GM23338 (cell line): ENCODE measurements at regions not wholly inside any gene's neighbourhood (a gene's known extent, or its start where the extent isn't known, plus 50 kb on each side); places are given as distances from the start of the nearest gene placed in this dataset.

Source experiments
- ATAC-seq: fragments of 200-7000 bp; cut with Tn5 transposase; 3 replicates; pipeline ENCODE4 v1.9.1; 2020
- DNase-seq: peaks from one replicate; pipeline ENCODE4 v3.0.0-alpha.2; 2015; ENCODE audit warnings: low spot score
- H2AFZ ChIP-seq: fragments of 200-600 bp; sonication (generic); 2 replicates; pipeline ENCODE4 v1.8.0; 2016; ENCODE audit warnings: antibody characterized with exemption, mild to moderate bottlenecking, moderate library complexity
- H3F3A ChIP-seq: fragments of 200-600 bp; sonication (generic); replicated peaks from 2 replicates; pipeline ENCODE4 v1.8.0; 2017; ENCODE audit warnings: antibody characterized with exemption, mixed run types, low read depth
- H3K27ac ChIP-seq: fragments of 200-600 bp; sonication (generic); 2 replicates; pipeline ENCODE4 v1.6.1; 2016; ENCODE audit warnings: low read depth
- H3K27me3 ChIP-seq: fragments of 200-600 bp; sonication (generic); 2 replicates; pipeline ENCODE4 v1.8.0; 2016; ENCODE audit warnings: mild to moderate bottlenecking, mixed run types, moderate library complexity; ENCODE audit not compliant: insufficient read depth
- H3K36me3 ChIP-seq: fragments of 200-600 bp; sonication (generic); 2 replicates; pipeline ENCODE4 v1.8.0; 2016; ENCODE audit warnings: mild to moderate bottlenecking; ENCODE audit not compliant: insufficient read depth
- H3K4me1 ChIP-seq: fragments of 200-600 bp; sonication (generic); 2 replicates; pipeline ENCODE4 v1.8.0; 2016; ENCODE audit warnings: mild to moderate bottlenecking, moderate library complexity; ENCODE audit not compliant: insufficient read depth
- H3K4me2 ChIP-seq: fragments of 200-600 bp; sonication (generic); 2 replicates; pipeline ENCODE4 v1.7.1; 2017; ENCODE audit warnings: mixed run types
- H3K4me3 ChIP-seq: fragments of 200-600 bp; sonication (generic); 2 replicates; pipeline ENCODE4 v1.6.1; 2016; ENCODE audit warnings: mixed run types
- H3K79me2 ChIP-seq: fragments of 200-600 bp; sonication (generic); replicated peaks from 2 replicates; pipeline ENCODE4 v1.8.0; 2017; ENCODE audit warnings: mild to moderate bottlenecking; ENCODE audit not compliant: insufficient read depth
- H3K9me2 ChIP-seq: fragments of 200-600 bp; sonication (generic); 2 replicates; pipeline ENCODE4 v1.8.0; 2017; ENCODE audit not compliant: insufficient read depth
- H4K20me1 ChIP-seq: fragments of 200-600 bp; sonication (generic); replicated peaks from 2 replicates; pipeline ENCODE4 v1.8.0; 2017; ENCODE audit warnings: mild to moderate bottlenecking; ENCODE audit not compliant: insufficient read depth
- H3K27ac Mint-ChIP-seq: 2 replicates; pipeline ENCODE4 v1.8.0; 2020; ENCODE audit warnings: inconsistent platforms, mild to moderate bottlenecking, moderate library complexity, mixed read lengths
- H3K27me3 Mint-ChIP-seq: 3 replicates; pipeline ENCODE4 v1.8.0; 2022; ENCODE audit warnings: low read depth, mild to moderate bottlenecking, moderate library complexity, mixed read lengths, inconsistent platforms; ENCODE audit not compliant: insufficient read depth, poor library complexity
- H3K36me3 Mint-ChIP-seq: 3 replicates; pipeline ENCODE4 v1.8.0; 2021; ENCODE audit warnings: low read depth, mild to moderate bottlenecking, inconsistent platforms, moderate library complexity, mixed read lengths
- H3K4me1 Mint-ChIP-seq: 3 replicates; pipeline ENCODE4 v1.8.0; 2020; ENCODE audit warnings: mild to moderate bottlenecking, inconsistent platforms, mixed read lengths
- H3K4me3 Mint-ChIP-seq: 3 replicates; pipeline ENCODE4 v1.8.0; 2021; ENCODE audit warnings: moderate library complexity, mild to moderate bottlenecking, inconsistent platforms, mixed read lengths
- H3K9me3 Mint-ChIP-seq: 3 replicates; pipeline ENCODE4 v1.8.0; 2020; ENCODE audit warnings: moderate library complexity, mild to moderate bottlenecking, inconsistent platforms, mixed read lengths
- CREB1 ChIP-seq: fragments of 250-450 bp; sonication (Bioruptor Pico); IDR thresholded peaks from 2 replicates; pipeline ENCODE4 v1.5.0; 2020; ENCODE audit warnings: low read depth, mild to moderate bottlenecking, moderate library complexity
- EZH2phosphoT487 ChIP-seq: fragments of 200-600 bp; sonication (generic); IDR thresholded peaks from one replicate; pipeline ENCODE4 v1.8.1; 2018; ENCODE audit warnings: antibody characterized with exemption; ENCODE audit not compliant: unreplicated experiment
- JUNB ChIP-seq: IDR thresholded peaks from one replicate; pipeline ENCODE4 v1.6.1; 2016; ENCODE audit warnings: antibody characterized with exemption; ENCODE audit not compliant: unreplicated experiment
- NANOG ChIP-seq: IDR thresholded peaks from 2 replicates; pipeline ENCODE4 v1.6.1; 2016; ENCODE audit warnings: antibody characterized with exemption, borderline replicate concordance
- POLR2AphosphoS5 ChIP-seq: IDR thresholded peaks from 2 replicates; pipeline ENCODE4 v1.6.1; 2016; ENCODE audit warnings: antibody characterized with exemption, low read depth
- STAT1 ChIP-seq: IDR thresholded peaks from one replicate; pipeline ENCODE4 v1.6.1; 2016; ENCODE audit warnings: antibody characterized with exemption; ENCODE audit not compliant: unreplicated experiment
- ZNF331 ChIP-seq: fragments of 250-450 bp; sonication (Bioruptor Pico); IDR thresholded peaks from 2 replicates; pipeline ENCODE4 v1.5.0; 2020; ENCODE audit warnings: low read depth, mild to moderate bottlenecking, moderate library complexity
- TF ChIP-seq, protein P1 (sequence below): IDR thresholded peaks from one replicate; pipeline ENCODE4 v1.6.1; 2018; ENCODE audit warnings: antibody characterized with exemption; ENCODE audit not compliant: unreplicated experiment
- TF ChIP-seq, protein P2 (sequence below), 2 experiments: fragments of 200-600 bp in 1 of 2; sonication (generic) in 1 of 2; conservative IDR thresholded peaks; 2 replicates each; pipeline versions ENCODE4 v1.5.1 to v1.6.1; 2016 to 2017; ENCODE audit warnings: antibody characterized with exemption in 2 of 2, low read depth in 2 of 2, mild to moderate bottlenecking in 2 of 2, moderate library complexity in 1 of 2
- TF ChIP-seq, protein P3 (sequence below): fragments of 250-450 bp; sonication (Bioruptor Pico); IDR thresholded peaks from 2 replicates; pipeline ENCODE4 v1.5.0; 2020; ENCODE audit warnings: mild to moderate bottlenecking, moderate library complexity
- TF ChIP-seq, protein P4 (sequence below): IDR thresholded peaks from 2 replicates; pipeline ENCODE4 v1.6.1; 2016; ENCODE audit warnings: antibody characterized with exemption

DNA sequence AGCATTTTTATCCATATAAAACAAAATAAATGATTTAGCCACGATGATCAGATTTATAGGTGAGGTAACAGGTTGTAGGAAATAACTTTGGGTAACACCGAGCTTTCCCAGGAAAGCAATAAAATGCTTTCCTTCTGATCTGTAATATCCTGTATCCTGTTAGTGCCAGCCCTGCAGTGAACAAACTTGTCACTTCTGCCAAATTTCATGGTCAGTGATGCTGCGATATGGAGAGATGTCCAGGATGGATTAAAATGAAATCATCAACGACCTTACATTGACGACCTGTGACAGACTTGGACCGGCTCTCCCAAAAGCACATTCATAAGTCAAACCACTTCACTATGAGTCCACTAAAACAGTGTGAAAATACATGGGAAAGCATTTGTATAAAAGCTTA, 608.0 kb upstream of the NRP1 start:
- Histone ChIP-seq H2AFZ (no peak overlapping the region), H3K27ac (no peak overlapping the region), H3K4me1 (peaks cover 18% of the 10 kb centered on the region), H3K27me3 (no peaks in the 10 kb centered on the region), H4K20me1 (no peaks in the 10 kb centered on the region), H3K36me3 (0 out of 2 replicates have a peak, but pooled peaks cover 6% of the 10 kb centered on the region), H3K4me2 (no peak overlapping the region), H3F3A (no peaks in the 10 kb centered on the region), H3K9me2 (peaks cover 12% of the 10 kb centered on the region; the same call in 1 of the 2 replicates), H3K4me3 (no peak overlapping the region), H3K79me2 (no peaks in the 10 kb centered on the region)
- TF ChIP-seq, protein P1, sequence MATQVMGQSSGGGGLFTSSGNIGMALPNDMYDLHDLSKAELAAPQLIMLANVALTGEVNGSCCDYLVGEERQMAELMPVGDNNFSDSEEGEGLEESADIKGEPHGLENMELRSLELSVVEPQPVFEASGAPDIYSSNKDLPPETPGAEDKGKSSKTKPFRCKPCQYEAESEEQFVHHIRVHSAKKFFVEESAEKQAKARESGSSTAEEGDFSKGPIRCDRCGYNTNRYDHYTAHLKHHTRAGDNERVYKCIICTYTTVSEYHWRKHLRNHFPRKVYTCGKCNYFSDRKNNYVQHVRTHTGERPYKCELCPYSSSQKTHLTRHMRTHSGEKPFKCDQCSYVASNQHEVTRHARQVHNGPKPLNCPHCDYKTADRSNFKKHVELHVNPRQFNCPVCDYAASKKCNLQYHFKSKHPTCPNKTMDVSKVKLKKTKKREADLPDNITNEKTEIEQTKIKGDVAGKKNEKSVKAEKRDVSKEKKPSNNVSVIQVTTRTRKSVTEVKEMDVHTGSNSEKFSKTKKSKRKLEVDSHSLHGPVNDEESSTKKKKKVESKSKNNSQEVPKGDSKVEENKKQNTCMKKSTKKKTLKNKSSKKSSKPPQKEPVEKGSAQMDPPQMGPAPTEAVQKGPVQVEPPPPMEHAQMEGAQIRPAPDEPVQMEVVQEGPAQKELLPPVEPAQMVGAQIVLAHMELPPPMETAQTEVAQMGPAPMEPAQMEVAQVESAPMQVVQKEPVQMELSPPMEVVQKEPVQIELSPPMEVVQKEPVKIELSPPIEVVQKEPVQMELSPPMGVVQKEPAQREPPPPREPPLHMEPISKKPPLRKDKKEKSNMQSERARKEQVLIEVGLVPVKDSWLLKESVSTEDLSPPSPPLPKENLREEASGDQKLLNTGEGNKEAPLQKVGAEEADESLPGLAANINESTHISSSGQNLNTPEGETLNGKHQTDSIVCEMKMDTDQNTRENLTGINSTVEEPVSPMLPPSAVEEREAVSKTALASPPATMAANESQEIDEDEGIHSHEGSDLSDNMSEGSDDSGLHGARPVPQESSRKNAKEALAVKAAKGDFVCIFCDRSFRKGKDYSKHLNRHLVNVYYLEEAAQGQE = no peak
- TF ChIP-seq NANOG (no peak), STAT1 (no peak), JUNB (no peak), POLR2AphosphoS5 (no peak), EZH2phosphoT487 (no peak), ZNF331 (CRISPR knock-in tag) (no peak), CREB1 (CRISPR knock-in tag) (no peak)
- TF ChIP-seq, protein P2, sequence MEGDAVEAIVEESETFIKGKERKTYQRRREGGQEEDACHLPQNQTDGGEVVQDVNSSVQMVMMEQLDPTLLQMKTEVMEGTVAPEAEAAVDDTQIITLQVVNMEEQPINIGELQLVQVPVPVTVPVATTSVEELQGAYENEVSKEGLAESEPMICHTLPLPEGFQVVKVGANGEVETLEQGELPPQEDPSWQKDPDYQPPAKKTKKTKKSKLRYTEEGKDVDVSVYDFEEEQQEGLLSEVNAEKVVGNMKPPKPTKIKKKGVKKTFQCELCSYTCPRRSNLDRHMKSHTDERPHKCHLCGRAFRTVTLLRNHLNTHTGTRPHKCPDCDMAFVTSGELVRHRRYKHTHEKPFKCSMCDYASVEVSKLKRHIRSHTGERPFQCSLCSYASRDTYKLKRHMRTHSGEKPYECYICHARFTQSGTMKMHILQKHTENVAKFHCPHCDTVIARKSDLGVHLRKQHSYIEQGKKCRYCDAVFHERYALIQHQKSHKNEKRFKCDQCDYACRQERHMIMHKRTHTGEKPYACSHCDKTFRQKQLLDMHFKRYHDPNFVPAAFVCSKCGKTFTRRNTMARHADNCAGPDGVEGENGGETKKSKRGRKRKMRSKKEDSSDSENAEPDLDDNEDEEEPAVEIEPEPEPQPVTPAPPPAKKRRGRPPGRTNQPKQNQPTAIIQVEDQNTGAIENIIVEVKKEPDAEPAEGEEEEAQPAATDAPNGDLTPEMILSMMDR (conservative IDR thresholded peaks at IDR 0.05; ENCODE audit: low read depth in 2 of 2) = no peak
- TF ChIP-seq, protein P3, sequence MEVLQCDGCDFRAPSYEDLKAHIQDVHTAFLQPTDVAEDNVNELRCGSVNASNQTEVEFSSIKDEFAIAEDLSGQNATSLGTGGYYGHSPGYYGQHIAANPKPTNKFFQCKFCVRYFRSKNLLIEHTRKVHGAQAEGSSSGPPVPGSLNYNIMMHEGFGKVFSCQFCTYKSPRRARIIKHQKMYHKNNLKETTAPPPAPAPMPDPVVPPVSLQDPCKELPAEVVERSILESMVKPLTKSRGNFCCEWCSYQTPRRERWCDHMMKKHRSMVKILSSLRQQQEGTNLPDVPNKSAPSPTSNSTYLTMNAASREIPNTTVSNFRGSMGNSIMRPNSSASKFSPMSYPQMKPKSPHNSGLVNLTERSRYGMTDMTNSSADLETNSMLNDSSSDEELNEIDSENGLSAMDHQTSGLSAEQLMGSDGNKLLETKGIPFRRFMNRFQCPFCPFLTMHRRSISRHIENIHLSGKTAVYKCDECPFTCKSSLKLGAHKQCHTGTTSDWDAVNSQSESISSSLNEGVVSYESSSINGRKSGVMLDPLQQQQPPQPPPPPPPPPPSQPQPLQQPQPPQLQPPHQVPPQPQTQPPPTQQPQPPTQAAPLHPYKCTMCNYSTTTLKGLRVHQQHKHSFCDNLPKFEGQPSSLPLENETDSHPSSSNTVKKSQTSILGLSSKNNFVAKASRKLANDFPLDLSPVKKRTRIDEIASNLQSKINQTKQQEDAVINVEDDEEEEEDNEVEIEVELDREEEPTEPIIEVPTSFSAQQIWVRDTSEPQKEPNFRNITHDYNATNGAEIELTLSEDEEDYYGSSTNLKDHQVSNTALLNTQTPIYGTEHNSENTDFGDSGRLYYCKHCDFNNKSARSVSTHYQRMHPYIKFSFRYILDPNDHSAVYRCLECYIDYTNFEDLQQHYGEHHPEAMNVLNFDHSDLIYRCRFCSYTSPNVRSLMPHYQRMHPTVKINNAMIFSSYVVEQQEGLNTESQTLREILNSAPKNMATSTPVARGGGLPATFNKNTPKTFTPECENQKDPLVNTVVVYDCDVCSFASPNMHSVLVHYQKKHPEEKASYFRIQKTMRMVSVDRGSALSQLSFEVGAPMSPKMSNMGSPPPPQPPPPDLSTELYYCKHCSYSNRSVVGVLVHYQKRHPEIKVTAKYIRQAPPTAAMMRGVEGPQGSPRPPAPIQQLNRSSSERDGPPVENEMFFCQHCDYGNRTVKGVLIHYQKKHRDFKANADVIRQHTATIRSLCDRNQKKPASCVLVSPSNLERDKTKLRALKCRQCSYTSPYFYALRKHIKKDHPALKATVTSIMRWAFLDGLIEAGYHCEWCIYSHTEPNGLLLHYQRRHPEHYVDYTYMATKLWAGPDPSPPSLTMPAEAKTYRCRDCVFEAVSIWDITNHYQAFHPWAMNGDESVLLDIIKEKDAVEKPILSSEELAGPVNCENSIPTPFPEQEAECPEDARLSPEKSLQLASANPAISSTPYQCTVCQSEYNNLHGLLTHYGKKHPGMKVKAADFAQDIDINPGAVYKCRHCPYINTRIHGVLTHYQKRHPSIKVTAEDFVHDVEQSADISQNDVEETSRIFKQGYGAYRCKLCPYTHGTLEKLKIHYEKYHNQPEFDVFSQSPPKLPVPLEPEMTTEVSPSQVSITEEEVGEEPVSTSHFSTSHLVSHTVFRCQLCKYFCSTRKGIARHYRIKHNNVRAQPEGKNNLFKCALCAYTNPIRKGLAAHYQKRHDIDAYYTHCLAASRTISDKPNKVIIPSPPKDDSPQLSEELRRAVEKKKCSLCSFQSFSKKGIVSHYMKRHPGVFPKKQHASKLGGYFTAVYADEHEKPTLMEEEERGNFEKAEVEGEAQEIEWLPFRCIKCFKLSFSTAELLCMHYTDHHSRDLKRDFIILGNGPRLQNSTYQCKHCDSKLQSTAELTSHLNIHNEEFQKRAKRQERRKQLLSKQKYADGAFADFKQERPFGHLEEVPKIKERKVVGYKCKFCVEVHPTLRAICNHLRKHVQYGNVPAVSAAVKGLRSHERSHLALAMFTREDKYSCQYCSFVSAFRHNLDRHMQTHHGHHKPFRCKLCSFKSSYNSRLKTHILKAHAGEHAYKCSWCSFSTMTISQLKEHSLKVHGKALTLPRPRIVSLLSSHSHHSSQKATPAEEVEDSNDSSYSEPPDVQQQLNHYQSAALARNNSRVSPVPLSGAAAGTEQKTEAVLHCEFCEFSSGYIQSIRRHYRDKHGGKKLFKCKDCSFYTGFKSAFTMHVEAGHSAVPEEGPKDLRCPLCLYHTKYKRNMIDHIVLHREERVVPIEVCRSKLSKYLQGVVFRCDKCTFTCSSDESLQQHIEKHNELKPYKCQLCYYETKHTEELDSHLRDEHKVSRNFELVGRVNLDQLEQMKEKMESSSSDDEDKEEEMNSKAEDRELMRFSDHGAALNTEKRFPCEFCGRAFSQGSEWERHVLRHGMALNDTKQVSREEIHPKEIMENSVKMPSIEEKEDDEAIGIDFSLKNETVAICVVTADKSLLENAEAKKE (CRISPR knock-in tag) = no peak
- TF ChIP-seq, protein P4, sequence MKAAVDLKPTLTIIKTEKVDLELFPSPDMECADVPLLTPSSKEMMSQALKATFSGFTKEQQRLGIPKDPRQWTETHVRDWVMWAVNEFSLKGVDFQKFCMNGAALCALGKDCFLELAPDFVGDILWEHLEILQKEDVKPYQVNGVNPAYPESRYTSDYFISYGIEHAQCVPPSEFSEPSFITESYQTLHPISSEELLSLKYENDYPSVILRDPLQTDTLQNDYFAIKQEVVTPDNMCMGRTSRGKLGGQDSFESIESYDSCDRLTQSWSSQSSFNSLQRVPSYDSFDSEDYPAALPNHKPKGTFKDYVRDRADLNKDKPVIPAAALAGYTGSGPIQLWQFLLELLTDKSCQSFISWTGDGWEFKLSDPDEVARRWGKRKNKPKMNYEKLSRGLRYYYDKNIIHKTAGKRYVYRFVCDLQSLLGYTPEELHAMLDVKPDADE = no peak
- ATAC-seq (no peak), DNase-seq (no peak)
- Mint-ChIP-seq H3K36me3 (peaks cover 13% of the 10 kb centered on the region), H3K9me3 (peaks cover 21% of the 10 kb centered on the region), H3K4me1 (peaks cover 20% of the 10 kb centered on the region), H3K27ac (no peak overlapping the region), H3K4me3 (no peak overlapping the region), H3K27me3 (no peaks in the 10 kb centered on the region)
